ENCODE measurements at regions not wholly inside any gene's neighbourhood (a gene's known extent, or its start where the extent isn't known, plus 50 kb on each side); places are given as distances from the start of the nearest gene placed in this dataset.

DNA sequence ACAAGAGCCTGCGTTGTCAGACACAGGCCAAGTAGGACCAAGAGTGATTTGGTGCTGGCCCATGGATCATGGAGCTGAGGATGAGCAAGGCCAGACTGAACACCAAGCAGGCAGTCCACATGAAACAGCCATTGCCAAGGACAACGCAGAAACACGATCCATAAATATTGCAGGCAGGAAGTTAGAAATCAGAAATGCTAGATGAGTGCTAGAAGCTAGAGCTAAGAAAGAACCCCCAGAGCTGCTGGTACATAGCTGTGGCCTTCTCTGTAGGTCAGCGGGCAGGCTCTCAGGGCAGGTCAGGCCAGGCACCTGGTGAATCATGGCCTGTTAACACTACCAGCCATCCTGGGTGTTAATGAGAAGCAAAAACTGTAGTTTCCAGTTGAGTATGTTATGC lies 119.7 kb downstream of the ALDH8A1 start:
- TF ChIP-seq, protein P1, sequence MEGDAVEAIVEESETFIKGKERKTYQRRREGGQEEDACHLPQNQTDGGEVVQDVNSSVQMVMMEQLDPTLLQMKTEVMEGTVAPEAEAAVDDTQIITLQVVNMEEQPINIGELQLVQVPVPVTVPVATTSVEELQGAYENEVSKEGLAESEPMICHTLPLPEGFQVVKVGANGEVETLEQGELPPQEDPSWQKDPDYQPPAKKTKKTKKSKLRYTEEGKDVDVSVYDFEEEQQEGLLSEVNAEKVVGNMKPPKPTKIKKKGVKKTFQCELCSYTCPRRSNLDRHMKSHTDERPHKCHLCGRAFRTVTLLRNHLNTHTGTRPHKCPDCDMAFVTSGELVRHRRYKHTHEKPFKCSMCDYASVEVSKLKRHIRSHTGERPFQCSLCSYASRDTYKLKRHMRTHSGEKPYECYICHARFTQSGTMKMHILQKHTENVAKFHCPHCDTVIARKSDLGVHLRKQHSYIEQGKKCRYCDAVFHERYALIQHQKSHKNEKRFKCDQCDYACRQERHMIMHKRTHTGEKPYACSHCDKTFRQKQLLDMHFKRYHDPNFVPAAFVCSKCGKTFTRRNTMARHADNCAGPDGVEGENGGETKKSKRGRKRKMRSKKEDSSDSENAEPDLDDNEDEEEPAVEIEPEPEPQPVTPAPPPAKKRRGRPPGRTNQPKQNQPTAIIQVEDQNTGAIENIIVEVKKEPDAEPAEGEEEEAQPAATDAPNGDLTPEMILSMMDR (IDR thresholded peaks at IDR 0.05 in 8 of 11, conservative IDR thresholded peaks at IDR 0.05 in 3 of 11), result no peak
- no peak for TF ChIP-seq POLR2A (IDR thresholded peaks at IDR 0.05)
- TF ChIP-seq POLR2AphosphoS5 (IDR thresholded peaks at IDR 0.05), result no peak

Data from spleen (tissue), 7 donors.